ENCODE measurements at regions not wholly inside any gene's neighbourhood (a gene's known extent, or its start where the extent isn't known, plus 50 kb on each side); places are given as distances from the start of the nearest gene placed in this dataset.
A peak's percentile ranks its signal among the peaks of the same experiment; 100 is the strongest.

DNA sequence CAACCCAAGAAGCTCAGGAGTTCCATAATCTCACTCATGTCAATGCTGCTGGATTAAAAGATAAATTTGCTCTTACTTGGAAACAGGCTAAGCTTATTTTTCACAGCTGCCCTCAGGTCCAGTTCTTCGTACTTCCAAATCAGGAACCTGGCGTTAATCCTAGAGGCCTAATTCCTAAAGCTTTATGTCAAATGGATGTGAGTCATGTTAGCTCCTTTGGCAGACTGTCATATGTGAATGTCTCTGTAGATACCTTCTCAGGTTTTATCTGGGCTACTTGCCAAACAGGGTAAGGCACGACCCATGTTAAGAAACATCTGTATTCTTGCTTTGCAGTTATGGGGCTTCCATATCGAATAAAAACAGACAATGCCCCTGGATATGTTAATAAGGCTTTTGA, 504.6 kb downstream of the ALG10 start:
- Histone ChIP-seq H3K9me3 (no peaks in the 10 kb centered on the region), H3K27ac (no peak overlapping the region), H3K27me3 (no peaks in the 10 kb centered on the region), H3K36me3 (no peaks in the 10 kb centered on the region), H3K4me3 (no peak overlapping the region), H3K4me1 (no peaks in the 10 kb centered on the region)
- intact Hi-C loops (cut with DNase I): no loop called here
- no peak for DNase-seq (ENCODE audit: extremely low spot score in 2 of 2)
- TF ChIP-seq, protein P1, sequence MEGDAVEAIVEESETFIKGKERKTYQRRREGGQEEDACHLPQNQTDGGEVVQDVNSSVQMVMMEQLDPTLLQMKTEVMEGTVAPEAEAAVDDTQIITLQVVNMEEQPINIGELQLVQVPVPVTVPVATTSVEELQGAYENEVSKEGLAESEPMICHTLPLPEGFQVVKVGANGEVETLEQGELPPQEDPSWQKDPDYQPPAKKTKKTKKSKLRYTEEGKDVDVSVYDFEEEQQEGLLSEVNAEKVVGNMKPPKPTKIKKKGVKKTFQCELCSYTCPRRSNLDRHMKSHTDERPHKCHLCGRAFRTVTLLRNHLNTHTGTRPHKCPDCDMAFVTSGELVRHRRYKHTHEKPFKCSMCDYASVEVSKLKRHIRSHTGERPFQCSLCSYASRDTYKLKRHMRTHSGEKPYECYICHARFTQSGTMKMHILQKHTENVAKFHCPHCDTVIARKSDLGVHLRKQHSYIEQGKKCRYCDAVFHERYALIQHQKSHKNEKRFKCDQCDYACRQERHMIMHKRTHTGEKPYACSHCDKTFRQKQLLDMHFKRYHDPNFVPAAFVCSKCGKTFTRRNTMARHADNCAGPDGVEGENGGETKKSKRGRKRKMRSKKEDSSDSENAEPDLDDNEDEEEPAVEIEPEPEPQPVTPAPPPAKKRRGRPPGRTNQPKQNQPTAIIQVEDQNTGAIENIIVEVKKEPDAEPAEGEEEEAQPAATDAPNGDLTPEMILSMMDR (IDR thresholded peaks at IDR 0.05): no peak
- TF ChIP-seq POLR2A (IDR thresholded peaks at IDR 0.05): no peak
- no peak for TF ChIP-seq POLR2AphosphoS5 (IDR thresholded peaks at IDR 0.05; ENCODE audit: insufficient read depth in 1 of 2, low read depth in 1 of 2)

DNA sequence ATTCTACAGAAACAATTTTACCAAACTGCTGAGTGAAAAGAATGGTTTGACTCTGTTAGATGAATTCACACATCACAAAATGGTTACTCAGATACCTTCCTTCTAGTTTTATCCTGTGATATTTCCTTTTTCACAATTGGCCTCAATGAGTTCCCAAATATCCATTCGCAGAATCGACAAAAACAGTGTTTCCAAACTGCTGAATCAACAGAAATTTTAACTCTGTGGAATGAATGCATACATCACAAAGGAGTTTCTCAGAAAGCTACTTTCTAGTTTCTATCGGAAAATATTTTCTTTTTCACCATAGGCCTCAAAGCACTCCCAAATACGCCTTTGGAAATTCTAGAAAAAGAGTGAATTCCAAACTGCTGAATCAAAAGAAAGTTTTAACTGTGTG, 525.0 kb downstream of the ALG10 start:
- no peak overlapping the region for H3K27ac ChIP-seq
- no peaks in the 10 kb centered on the region for H3K27me3 ChIP-seq
- no peaks in the 10 kb centered on the region for H3K4me1 ChIP-seq
- no peak for DNase-seq (ENCODE audit: extremely low spot score in 2 of 2)
- TF ChIP-seq POLR2AphosphoS5 (IDR thresholded peaks at IDR 0.05; ENCODE audit: insufficient read depth in 1 of 2, low read depth in 1 of 2) (no peak), POLR2A (IDR thresholded peaks at IDR 0.05) (no peak)
- TF ChIP-seq, protein P1 (IDR thresholded peaks at IDR 0.05): no peak
- no peaks in the 10 kb centered on the region for H3K36me3 ChIP-seq
- H3K4me3 ChIP-seq: no peak overlapping the region
- intact Hi-C loops (cut with DNase I): no loop called here
- H3K9me3 ChIP-seq: peaks cover 2% of the 10 kb centered on the region

DNA sequence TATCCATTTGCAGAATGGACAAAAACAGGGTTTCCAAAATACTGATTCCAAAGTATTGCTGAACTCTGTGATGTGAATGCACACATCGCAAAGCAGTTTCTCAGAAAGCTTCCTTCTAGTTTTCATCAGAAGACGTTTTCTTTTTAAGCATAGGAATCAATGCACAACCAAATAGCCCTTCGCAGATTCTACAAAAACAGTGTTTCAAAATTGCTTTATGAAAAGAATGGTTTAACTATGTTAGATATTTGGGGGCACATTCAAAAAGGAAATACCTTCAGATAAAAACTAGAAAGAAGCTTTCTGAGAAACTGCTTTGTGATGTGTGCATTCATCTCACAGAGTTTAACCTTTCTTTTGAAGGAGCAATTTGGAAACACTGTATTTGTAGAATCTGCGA, 569.7 kb downstream of the ALG10 start:
- no peak overlapping the region for H3K27ac ChIP-seq
- H3K27me3 ChIP-seq: no peaks in the 10 kb centered on the region
- TF ChIP-seq POLR2AphosphoS5 (IDR thresholded peaks at IDR 0.05; ENCODE audit: insufficient read depth in 1 of 2, low read depth in 1 of 2): no peak
- TF ChIP-seq, protein P1 (IDR thresholded peaks at IDR 0.05): no peak
- intact Hi-C loops (cut with DNase I): no loop called here
- no peak for DNase-seq (ENCODE audit: extremely low spot score in 2 of 2)
- H3K9me3 ChIP-seq: peaks cover 29% of the 10 kb centered on the region
- no peak overlapping the region for H3K4me3 ChIP-seq
- H3K36me3 ChIP-seq: no peaks in the 10 kb centered on the region
- H3K4me1 ChIP-seq: no peaks in the 10 kb centered on the region

DNA sequence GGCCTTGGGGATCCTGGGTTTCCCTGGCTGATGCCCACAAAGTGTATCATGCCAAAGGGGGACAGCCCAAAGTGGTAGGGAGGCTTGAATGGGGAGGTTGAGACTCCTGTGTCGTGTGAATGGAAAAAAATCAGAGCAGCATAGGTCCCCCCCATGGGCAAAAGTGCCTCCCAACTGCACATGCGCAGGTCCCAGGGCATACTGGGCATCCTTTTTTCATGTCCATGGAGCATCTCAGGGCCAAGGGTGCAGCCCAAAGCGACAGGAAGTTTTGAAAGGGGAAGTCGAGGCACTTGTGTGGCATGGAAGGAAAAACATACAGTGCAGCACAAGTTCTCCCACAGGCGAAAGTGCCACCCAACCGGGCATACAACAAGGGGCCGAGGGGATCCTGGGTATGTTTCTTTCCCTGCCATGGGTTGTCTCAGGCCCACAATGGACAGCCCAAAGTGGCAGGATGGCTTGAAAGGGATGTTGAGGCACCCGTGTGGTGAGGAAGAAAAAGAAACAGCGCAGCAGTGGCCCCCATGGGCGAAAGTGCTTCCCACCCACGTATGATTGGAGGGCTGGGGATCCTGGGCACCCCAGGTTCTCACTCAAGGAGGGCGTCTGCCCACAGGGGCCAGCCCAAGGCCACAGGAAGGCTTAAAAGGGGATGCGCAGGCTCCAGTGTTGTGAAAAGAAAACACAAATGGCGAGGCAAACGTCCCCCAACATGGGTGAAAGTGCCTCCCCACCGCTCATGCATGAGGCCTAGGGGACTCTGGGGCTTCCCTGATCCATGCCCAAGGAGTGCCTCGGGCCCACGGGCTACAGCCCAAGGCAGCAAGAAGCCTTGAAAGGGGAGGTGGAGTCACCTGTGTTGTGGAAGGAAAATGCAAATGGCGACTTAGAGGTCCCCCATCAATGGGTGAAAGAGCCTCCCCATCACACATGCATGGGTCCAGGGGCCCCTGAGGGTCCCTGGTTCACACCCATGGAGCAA, 573.7 kb downstream of the ALG10 start:
- Histone ChIP-seq H3K27me3 (no peaks in the 10 kb centered on the region), H3K27ac (no peak overlapping the region), H3K9me3 (peaks cover 17% of the 10 kb centered on the region), H3K4me3 (no peak overlapping the region), H3K4me1 (no peaks in the 10 kb centered on the region), H3K36me3 (no peaks in the 10 kb centered on the region)
- intact Hi-C loops (cut with DNase I): no loop called here
- peak; percentile 60 to 67 for DNase-seq (ENCODE audit: extremely low spot score in 2 of 2)
- no peak for TF ChIP-seq POLR2A (IDR thresholded peaks at IDR 0.05)
- no peak for TF ChIP-seq POLR2AphosphoS5 (IDR thresholded peaks at IDR 0.05; ENCODE audit: insufficient read depth in 1 of 2, low read depth in 1 of 2)
- TF ChIP-seq, protein P1 (IDR thresholded peaks at IDR 0.05): no peak
